GM21717 (cell line): ENCODE measurements at regions not wholly inside any gene's neighbourhood (a gene's known extent, or its start where the extent isn't known, plus 50 kb on each side); places are given as distances from the start of the nearest gene placed in this dataset.
"Not testable (repeated sequence)": the region's sequence is repeated elsewhere in the genome, so short reads cannot be mapped to it uniquely, and the experiment has no call there.

ENCODE experiments used
- ATAC-seq: cut with Tn5 transposase; IDR thresholded peaks from one replicate; pipeline ENCODE4 v1.9.1; 2021; ENCODE audit warnings: mild to moderate bottlenecking, moderate library complexity; ENCODE audit not compliant: unreplicated experiment

DNA sequence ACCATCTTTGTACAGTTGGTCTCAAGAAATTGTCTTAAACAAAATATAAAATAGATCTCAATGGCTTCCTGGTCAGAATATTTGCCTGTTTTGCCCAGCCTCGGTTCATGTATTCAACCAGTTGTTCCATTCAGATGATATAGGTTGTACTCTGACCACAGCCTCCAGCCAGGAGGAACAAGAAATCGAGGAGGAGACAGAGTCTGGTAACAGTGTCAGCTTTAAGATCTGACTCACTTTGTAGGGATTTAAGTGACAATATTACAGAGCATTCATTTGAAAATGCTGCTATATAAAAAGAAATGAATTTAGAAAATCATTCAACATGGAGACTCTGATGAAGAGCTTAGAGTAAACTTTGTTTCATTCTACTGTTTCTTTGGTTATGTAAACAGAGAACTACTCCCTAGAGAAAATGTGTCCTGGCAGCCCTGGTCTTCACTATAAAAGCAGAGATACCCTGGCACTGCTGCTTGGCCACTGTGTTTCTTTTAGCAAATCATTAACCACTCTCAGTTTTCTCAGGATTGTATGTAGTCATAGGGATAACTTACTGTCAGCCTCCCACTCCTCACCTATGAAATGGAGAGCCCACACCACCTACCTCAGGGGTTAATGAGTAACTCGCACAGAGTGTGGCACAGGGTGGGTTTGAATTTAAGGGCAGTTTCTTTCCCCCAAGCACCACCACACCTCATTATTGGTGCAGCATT lies 53.5 kb downstream of the PAGE2 start:
- ATAC-seq = no peak

DNA sequence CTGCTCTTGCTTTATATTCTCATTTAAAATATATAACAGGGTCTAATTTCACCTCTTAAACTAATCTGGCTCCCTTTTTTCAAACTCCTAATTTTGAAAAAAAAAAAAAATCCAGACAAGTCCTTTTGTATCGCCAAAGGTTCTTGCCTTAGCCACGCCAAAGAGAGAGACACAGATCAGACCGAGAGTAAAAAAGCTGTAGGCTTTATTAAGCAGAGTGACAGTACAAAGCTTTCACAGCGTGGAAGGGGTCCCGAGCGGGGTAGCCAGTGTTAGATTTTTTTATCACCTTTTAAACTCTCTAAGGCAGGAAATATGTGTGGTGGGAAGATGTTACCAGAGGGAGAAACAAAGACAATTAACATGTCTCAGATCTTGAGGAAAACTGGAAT lies 54.1 kb downstream of the PAGE2 start:
- no peak for ATAC-seq

DNA sequence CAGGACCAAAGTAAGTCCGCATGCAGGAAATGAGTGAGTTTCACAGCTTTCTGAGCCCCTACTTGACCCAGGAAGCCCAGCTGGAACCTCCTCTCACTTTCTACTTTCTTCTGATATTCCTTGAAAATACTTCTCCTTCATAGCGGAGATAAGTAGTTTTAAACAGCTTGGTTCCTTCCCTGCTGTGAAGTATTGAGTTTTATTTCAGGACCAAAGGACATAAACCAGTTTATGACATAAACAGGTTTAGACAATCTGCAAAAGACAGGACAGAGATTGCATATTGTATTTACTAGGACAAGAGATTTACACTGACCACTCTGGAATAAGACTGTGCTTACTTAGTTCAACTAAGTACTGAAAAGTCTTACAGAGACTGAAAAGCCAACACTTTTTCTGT lies 54.8 kb downstream of the PAGE2 start:
- ATAC-seq = no peak

DNA sequence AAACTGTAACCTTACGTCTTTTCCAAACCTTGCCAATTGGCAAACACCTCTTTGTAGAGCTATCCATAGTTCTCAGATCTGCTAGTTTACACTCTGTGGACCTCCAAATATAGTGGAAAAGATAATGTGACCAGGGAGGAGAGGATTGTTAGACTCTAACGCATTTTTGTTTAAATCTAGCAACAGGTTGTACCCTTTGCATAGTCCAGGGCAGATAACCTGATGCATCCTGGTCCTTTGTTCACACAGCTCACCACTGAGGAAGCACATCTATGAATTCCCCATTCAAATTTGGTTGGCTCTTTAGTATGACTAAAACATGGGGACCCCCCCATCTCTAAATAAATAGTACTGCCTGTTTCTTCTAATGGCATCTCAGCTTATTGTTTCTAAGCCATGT lies 55.9 kb downstream of the PAGE2 start:
- no peak for ATAC-seq

DNA sequence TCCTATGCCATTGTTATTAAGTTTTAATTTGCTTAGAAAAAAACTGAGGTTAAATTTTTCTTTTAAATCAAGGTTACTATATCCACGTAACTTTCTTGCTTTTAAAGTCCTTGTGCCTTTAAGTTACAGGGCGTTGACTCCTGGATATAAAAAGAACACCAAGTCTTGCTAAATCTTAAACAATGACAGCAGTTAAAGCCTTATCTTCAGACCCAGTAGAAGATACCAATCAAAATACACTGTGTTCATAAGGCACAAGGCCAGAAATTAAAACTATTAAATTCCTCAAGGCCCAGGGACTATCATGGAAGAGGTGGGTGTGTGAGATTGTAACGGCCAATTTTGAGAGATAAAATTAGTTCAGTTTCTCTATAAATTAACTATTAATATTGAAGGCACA lies 60.4 kb downstream of the PAGE2 start:
- no peak for ATAC-seq

DNA sequence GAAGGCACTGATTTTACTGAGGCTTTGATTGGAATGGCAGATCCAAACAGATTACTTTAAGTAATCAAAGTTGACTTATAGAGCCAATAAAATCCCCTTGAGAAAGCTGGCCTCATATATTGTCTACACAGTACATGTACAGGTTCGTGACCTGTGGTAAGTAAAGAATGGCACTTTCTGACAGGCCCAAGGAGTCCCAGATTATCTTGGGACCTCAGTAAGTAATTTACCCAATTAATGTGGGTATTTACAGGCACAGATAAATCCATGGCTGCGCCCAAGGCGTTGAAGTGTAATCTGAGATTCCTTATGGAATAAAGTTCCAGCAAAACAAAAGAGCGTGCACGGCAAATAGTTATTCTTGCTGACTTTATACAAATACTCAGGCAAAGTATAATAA lies 62.4 kb downstream of the PAGE2 start:
- no peak for ATAC-seq

DNA sequence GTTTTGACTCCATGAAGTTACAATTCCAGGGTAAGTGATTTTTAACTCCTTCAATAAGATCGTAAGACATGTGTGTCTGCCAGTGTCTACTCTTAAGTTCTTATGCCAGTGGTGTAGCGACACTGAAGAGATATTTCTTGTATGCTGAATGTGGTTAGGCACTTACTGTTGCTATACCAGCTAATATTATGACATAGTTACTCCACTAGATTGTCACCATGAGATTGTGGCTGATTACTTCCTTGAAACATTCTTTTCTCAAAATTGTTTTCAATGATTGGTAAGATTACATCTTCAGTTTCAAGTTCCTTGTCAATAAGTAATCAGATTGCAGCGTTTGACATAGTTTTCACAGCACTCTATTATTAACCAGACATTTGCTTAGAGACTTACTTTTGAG lies 60.6 kb upstream of the PAGE5 start:
- ATAC-seq = no peak

DNA sequence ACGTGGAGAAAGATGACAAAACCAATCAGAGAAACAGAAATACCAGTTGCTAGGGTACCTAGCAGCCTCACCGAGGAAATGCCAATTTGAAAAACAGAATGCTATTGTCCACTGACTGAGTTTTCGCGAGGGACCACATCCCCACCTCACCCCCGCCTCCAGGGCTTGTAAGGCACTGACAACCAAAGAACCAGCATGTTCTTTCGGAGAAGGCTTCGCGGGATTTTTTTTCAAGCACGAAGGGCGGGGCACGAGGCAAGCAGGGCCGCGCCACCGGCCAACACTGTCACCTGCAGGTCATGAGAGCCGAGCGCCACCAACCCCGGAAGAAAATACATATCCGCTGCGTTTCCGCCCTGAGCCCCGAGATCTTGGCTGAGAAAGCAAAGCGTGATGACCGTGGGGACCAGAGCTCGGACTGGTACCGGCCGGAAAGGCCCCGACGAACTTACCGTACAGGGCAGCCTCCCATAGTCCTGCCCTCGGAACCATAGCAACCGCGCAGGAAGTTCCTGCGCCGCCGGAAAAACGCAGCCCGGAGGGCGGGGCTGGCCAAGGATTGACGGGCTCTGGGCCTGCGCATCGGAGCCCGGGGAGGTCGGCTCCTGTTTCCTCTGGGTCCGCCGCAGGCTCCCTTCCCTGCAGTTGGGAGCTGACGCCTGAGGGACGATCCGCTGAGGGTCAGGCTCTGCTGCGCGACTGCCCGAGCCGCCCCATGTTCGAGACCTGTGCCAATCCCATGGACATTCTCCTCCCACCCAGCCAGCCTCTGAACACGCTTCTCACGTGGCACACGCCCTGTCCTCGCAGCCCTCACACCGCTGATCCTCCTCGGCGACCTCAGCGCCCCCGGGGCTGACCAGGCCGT lies 59.2 kb upstream of the PAGE5 start:
- peak; percentile 95 for ATAC-seq

DNA sequence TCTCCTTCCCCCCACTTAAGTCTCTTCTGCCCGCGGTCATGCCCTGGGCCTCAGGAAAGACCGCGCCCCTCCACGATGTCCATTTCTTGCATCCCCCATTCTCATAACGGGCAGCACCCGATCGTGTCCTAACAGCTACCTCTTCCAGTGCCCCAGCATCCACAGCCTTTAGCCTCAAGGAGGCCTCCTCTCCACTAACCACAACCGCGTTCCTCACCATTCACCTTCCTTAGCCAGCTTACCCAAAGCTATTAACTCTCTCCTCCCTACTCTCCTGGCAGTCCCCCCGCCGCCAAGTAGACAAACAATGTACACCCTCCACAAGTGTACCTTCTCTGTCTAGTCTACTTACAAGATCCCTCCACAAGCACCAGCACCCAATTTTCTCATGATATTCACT lies 58.6 kb upstream of the PAGE5 start:
- no peak for ATAC-seq

DNA sequence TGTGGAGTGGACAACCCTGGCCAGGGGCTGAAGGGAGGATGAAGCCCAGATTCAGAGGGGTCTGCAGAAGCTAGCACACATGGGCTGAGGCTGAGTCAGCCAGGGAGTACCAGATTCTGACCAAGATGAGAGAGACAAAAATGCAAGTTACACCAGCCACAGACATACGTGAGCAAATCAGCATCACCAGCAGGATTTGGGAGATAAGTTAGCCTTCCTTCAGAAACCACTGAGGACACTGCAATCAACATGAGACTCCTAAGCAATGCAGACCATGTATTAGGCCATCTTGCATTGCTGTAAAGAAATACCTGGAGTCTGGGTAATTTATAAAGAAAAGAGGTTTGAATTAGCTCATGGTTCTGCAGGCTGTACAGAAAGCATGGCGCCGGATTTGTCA lies 57.0 kb upstream of the PAGE5 start:
- no peak for ATAC-seq

DNA sequence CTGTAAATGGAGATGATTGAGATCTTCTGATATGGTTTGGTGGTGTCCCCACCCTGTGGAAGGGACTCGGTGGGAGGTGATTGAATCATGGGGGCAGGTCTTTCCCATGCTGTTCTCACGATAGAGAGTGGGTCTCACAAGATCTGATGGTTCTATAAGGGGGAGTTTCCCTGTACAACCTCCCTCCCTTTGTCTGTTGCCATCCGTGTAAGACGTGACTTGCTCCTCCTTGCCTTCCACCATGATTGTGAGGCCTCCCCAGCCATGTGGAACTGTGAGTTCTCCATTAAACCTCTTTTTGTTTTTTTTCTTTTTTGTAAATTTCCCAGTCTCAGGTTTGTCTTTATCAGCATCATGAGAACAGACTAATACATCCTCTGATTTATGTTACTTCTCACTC lies 55.1 kb upstream of the PAGE5 start:
- not testable (repeated sequence) for ATAC-seq

DNA sequence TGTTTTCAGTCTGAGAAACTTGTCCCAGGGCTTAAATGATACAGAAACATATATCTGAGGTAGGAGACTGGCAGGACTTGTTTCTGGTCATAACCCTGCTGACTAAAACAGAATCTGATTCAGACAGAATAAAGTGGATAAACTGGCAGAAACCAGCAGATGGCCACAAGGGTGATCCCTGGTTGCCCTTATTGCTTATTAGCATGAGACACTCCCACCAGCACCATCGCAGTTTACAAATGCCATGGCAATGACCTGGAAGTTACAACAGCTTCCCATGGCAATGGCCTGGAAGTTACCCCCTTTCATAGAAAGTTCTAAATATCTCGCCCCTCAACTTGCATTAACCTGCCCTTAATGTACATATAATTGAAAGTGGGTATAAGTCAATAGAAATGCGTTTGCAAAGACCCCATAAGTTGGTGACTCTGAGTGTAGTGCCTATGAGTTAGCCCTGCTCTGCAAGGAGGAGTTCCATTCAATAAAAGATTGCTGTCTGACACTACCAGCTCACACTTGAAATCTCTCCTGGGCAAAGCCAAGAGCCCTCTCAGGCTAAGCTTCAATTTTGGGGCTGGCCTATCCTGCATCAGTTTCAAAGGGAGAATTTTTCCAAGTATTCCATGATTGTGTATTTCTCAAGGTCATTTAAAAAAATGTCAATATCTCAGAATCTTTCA lies 52.9 kb upstream of the PAGE5 start:
- ATAC-seq = no peak

DNA sequence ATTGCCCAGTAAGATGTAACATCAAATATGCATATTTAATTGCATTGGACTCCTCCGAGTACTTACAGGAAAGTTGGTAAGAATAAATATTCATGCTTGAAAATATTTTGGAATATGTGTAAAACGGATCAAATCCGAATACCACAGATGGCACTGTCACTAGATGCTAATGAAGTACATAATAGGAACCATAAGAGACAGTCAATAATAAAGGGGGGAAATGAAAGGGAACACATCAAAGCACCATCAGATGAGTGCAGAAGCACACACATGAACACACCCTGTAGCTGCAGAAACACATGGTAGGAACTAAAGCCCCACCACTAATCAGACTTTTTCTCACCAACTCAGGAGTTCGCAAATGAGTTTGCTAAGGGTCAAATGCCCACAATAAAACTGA lies 52.2 kb upstream of the PAGE5 start:
- no peak for ATAC-seq

DNA sequence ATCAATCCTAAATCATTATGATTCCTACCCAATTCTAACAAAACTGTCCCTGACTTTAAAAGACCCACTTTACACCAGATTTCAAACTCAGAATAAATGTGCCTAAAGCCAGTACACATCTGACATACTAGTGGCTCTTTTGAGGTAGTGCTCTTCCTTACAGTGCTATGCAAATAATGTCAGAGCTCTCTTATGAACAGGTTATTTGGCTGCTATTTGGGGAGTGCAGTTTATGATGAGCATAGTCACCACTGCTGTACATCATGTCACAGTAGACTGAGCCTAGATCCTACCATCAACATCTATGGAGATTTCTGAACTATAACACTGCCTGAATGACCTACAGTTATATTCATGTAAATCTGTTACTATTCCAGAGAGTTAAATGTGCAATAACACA lies 50.4 kb upstream of the PAGE5 start:
- no peak for ATAC-seq
